ENCODE measurements at regions not wholly inside any gene's neighbourhood (a gene's known extent, or its start where the extent isn't known, plus 50 kb on each side); places are given as distances from the start of the nearest gene placed in this dataset.

- H3K4me3 ChIP-seq (ENCODE audit: low read depth, low read length), result no peak overlapping the region
- DNase-seq (ENCODE audit: low read depth), result no peak
- TF ChIP-seq CTCF (IDR thresholded peaks at IDR 0.05; ENCODE audit: low read depth, low read length, missing control alignments), result no peak
- in situ Hi-C loops (cut with HindIII; ENCODE audit: low sequenced_read_pairs), result no loop called here
These were observed 553.4 kb upstream of the CITED2 start for GRCh38 chr6:139927742-139928305.

GRCh38 chr6:139927236-139927635, 552.8 kb upstream of the CITED2 start:
- TF ChIP-seq CTCF (IDR thresholded peaks at IDR 0.05; ENCODE audit: low read depth, low read length, missing control alignments), result peak; percentile 70
- DNase-seq (ENCODE audit: low read depth), result peak; percentile 90
- in situ Hi-C loops (cut with HindIII; ENCODE audit: low sequenced_read_pairs), result no loop called here
- H3K4me3 ChIP-seq (ENCODE audit: low read depth, low read length), result no peak overlapping the region

- no peak for TF ChIP-seq CTCF (IDR thresholded peaks at IDR 0.05; ENCODE audit: low read depth, low read length, missing control alignments)
- in situ Hi-C loops (cut with HindIII; ENCODE audit: low sequenced_read_pairs), result no loop called here
- H3K4me3 ChIP-seq (ENCODE audit: low read depth, low read length), result no peak overlapping the region
- DNase-seq (ENCODE audit: low read depth), result no peak
These were observed 552.3 kb upstream of the CITED2 start for GRCh38 chr6:139926711-139927110.

GRCh38 chr6:139925894-139926641, 551.6 kb upstream of the CITED2 start:
- in situ Hi-C loops (cut with HindIII; ENCODE audit: low sequenced_read_pairs), result no loop called here
- peak; percentile 70 for DNase-seq (ENCODE audit: low read depth)
- no peak for TF ChIP-seq CTCF (IDR thresholded peaks at IDR 0.05; ENCODE audit: low read depth, low read length, missing control alignments)
- H3K4me3 ChIP-seq (ENCODE audit: low read depth, low read length), result no peak overlapping the region

- DNase-seq (ENCODE audit: low read depth), result no peak
- H3K4me3 ChIP-seq (ENCODE audit: low read depth, low read length), result no peak overlapping the region
- no peak for TF ChIP-seq CTCF (IDR thresholded peaks at IDR 0.05; ENCODE audit: low read depth, low read length, missing control alignments)
- in situ Hi-C loops (cut with HindIII; ENCODE audit: low sequenced_read_pairs), result no loop called here
These were observed 549.6 kb upstream of the CITED2 start for GRCh38 chr6:139923964-139924475.

GRCh38 chr6:139922236-139922635, 547.8 kb upstream of the CITED2 start:
- in situ Hi-C loops (cut with HindIII; ENCODE audit: low sequenced_read_pairs), result no loop called here
- H3K4me3 ChIP-seq (ENCODE audit: low read depth, low read length), result no peak overlapping the region
- DNase-seq (ENCODE audit: low read depth), result no peak
- no peak for TF ChIP-seq CTCF (IDR thresholded peaks at IDR 0.05; ENCODE audit: low read depth, low read length, missing control alignments)
